Fibroblast of lung (primary cell): ENCODE measurements at regions not wholly inside any gene's neighbourhood (a gene's known extent, or its start where the extent isn't known, plus 50 kb on each side); places are given as distances from the start of the nearest gene placed in this dataset.

Experiments
- CTCF ChIP-seq, 2 donors: IDR thresholded peaks in 1 of 2; conservative IDR thresholded peaks in 1 of 2; 1 replicate in 1 of 2; 2 replicates in 1 of 2; pipeline ENCODE4 v1.5.1; 2011 to 2012; ENCODE audit warnings: low read length in 2 of 2, control low read depth in 1 of 2, inconsistent platforms in 1 of 2, low read depth in 1 of 2, mild to moderate bottlenecking in 1 of 2
- EZH2 ChIP-seq: IDR thresholded peaks from 2 replicates; pipeline ENCODE4 v1.5.1; 2012; ENCODE audit warnings: low read length, control low read depth, mild to moderate bottlenecking; ENCODE audit errors: missing control alignments

GRCh38 chr14:58783792-58784511 is 146.2 kb downstream of the DACT1 start:
- TF ChIP-seq CTCF (conservative IDR thresholded peaks at IDR 0.05 in 1 of 2, IDR thresholded peaks at IDR 0.05 in 1 of 2; ENCODE audit: low read depth in 1 of 2, low read length in 2 of 2) = no peak
- TF ChIP-seq EZH2 = no peak
